PC-9 (cell line): ENCODE measurements at regions not wholly inside any gene's neighbourhood (a gene's known extent, or its start where the extent isn't known, plus 50 kb on each side); places are given as distances from the start of the nearest gene placed in this dataset.

Experiments used
- CTCF ChIP-seq: fragments of 200-600 bp; sonication (generic); conservative IDR thresholded peaks from 2 replicates; pipeline ENCODE4 v1.6.1; 2017; ENCODE audit warnings: mixed run types, antibody characterized with exemption, mild to moderate bottlenecking, moderate library complexity
- EZH2 ChIP-seq: fragments of 200-600 bp; sonication (generic); IDR thresholded peaks from 2 replicates; pipeline ENCODE4 v1.8.0; 2017; ENCODE audit warnings: antibody characterized with exemption, low read depth

GRCh38 chr6:82750556-82750955 is 315.1 kb downstream of the UBE3D start:
- TF ChIP-seq CTCF (no peak), EZH2 (no peak)
